ENCODE measurements at regions not wholly inside any gene's neighbourhood (a gene's known extent, or its start where the extent isn't known, plus 50 kb on each side); places are given as distances from the start of the nearest gene placed in this dataset.

DNA sequence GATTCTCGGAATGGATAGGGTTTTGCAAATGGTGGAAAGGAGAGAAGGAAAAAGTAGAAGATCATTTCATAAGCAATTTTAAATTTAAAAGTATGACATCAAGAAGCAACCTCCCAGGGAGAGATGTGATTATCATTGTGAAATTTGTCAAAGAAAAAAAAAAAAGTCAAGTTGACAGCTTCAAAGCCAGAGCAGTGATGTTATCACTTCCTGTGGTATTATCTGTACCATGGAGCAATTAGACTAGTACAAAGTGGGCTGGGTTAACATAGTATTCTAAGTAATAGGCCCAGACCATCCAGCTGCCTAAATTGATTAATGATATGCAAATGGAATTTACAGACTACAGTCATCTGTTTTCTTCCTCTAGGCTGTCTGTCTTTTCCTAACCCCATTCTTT is 84.0 kb upstream of the NPY start:
- Histone ChIP-seq H3K9me3 (ENCODE audit: control insufficient read depth, low read length) (no peaks in the 10 kb centered on the region), H3K36me3 (ENCODE audit: control insufficient read depth, insufficient read depth, low read length) (no peaks in the 10 kb centered on the region), H3K27ac (ENCODE audit: insufficient read depth, low read depth, low read length, poor library complexity, severe bottlenecking) (no peak overlapping the region), H3K27me3 (ENCODE audit: control insufficient read depth, insufficient read depth, low read length, poor library complexity, severe bottlenecking) (no peaks in the 10 kb centered on the region), H3K4me3 (ENCODE audit: insufficient read depth, low read depth, low read length) (no peak overlapping the region), H3K4me1 (ENCODE audit: control insufficient read depth, insufficient read depth, low read length) (no peaks in the 10 kb centered on the region)
- 86 to 100% methylated on average over 1 of the region's 1 CpG for WGBS, 2 experiments

DNA sequence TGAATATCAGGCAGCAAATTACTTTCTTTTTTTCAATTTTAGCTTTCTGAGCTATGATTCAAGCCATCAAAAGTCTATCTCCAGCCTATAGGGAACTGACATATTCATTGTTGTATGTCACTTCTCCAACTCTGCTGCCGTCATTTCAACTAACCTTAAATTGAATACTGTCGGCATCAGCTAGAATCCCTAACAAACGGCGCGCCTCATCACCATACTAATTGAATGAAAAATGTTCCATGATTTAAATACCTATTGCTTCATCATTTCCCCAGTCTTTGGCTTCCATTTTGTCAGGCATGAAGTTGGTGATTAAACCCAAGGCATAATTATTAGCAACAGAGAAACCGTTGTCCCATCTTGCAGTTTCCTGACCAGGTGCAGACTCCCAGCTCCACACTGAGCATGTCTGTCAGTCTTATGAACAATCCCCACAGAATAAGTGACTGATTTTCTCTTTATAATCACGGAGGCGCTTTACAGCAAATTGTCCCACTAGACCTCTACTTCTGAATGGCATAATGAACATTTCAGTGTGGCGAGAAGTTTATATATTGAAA is 83.5 kb upstream of the NPY start:
- H3K36me3 ChIP-seq (ENCODE audit: control insufficient read depth, insufficient read depth, low read length), result no peaks in the 10 kb centered on the region
- H3K27ac ChIP-seq (ENCODE audit: insufficient read depth, low read depth, low read length, poor library complexity, severe bottlenecking), result no peak overlapping the region
- H3K27me3 ChIP-seq (ENCODE audit: control insufficient read depth, insufficient read depth, low read length, poor library complexity, severe bottlenecking), result no peaks in the 10 kb centered on the region
- H3K4me3 ChIP-seq (ENCODE audit: insufficient read depth, low read depth, low read length), result no peak overlapping the region
- 90 to 95% methylated on average over 8 to 9 of the region's 9 CpGs for whole genome bisulfite sequencing, 2 experiments
- H3K9me3 ChIP-seq (ENCODE audit: control insufficient read depth, low read length), result no peaks in the 10 kb centered on the region
- H3K4me1 ChIP-seq (ENCODE audit: control insufficient read depth, insufficient read depth, low read length), result no peaks in the 10 kb centered on the region

DNA sequence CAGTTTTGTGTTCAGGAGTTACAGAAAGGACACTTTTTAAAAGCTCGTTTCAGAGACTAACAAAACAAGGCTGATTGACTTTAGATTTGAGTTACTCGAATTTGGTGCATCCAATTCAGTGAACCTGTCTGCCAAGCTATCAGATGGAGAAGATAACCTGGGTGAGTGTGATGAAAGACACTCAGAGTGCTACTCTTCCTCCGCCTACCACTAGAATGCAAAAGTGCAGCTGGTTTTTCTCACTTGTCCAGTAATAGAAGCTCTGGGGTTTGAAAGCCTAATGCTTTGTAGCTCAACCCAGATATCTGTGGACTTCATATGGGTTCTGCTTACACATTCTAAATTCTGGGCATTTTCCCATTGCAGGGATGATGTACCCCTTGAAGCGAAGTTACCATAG is 82.8 kb upstream of the NPY start:
- 87 to 92% methylated on average over 4 of the region's 4 CpGs for WGBS, 2 experiments
- H3K9me3 ChIP-seq (ENCODE audit: control insufficient read depth, low read length), result no peaks in the 10 kb centered on the region
- H3K4me1 ChIP-seq (ENCODE audit: control insufficient read depth, insufficient read depth, low read length), result no peaks in the 10 kb centered on the region
- no peaks in the 10 kb centered on the region for H3K36me3 ChIP-seq (ENCODE audit: control insufficient read depth, insufficient read depth, low read length)
- no peaks in the 10 kb centered on the region for H3K27me3 ChIP-seq (ENCODE audit: control insufficient read depth, insufficient read depth, low read length, poor library complexity, severe bottlenecking)
- no peak overlapping the region for H3K4me3 ChIP-seq (ENCODE audit: insufficient read depth, low read depth, low read length)
- no peak overlapping the region for H3K27ac ChIP-seq (ENCODE audit: insufficient read depth, low read depth, low read length, poor library complexity, severe bottlenecking)

DNA sequence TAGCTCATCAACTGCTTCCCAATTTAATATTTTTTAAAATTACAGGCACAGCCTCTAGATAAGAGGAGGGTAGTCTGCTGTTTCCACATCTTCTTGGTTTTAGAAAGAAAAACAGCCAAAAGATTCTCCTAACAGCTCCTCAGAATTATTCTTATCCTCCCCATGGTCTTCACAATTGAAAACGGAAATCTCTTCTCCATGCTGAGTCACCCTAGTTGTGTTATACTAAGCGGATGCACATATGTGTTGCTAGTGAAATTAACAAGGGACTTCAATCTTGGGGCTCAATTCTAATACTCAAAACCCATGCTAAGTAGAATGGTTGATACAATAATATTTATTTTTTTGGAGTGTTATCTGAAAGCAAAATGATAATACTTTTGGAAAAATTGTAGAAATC is 71.9 kb upstream of the NPY start:
- no peaks in the 10 kb centered on the region for H3K9me3 ChIP-seq (ENCODE audit: control insufficient read depth, low read length)
- WGBS, 2 experiments, result 92% methylated on average over 2 of the region's 2 CpGs; no CpG with 5 or more reads in 1 of the 2 experiments
- H3K36me3 ChIP-seq (ENCODE audit: control insufficient read depth, insufficient read depth, low read length), result no peaks in the 10 kb centered on the region
- no peaks in the 10 kb centered on the region for H3K27me3 ChIP-seq (ENCODE audit: control insufficient read depth, insufficient read depth, low read length, poor library complexity, severe bottlenecking)
- H3K4me1 ChIP-seq (ENCODE audit: control insufficient read depth, insufficient read depth, low read length), result no peaks in the 10 kb centered on the region
- H3K4me3 ChIP-seq (ENCODE audit: insufficient read depth, low read depth, low read length), result no peak overlapping the region
- H3K27ac ChIP-seq (ENCODE audit: insufficient read depth, low read depth, low read length, poor library complexity, severe bottlenecking), result no peak overlapping the region

DNA sequence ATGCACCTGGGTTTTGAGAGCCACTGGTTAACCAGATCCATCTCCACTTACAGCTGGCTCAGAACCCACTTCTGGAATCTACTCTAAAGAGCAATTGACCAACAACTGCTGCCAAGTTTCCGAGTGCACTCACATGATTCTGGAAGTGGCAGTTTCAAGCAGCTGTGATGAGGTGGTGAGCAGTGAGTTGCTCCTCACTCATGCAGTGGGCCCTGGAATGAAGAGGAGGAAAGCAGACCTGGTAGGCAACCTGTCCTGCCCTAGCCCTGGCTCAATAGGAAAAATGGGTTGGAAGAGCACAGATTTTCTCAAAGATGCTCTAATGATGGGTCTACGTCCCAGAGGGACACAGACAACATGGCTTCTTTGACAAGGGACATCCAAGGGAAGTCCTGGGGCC is 70.7 kb upstream of the NPY start:
- H3K36me3 ChIP-seq (ENCODE audit: control insufficient read depth, insufficient read depth, low read length), result no peaks in the 10 kb centered on the region
- no peak overlapping the region for H3K4me3 ChIP-seq (ENCODE audit: insufficient read depth, low read depth, low read length)
- H3K27ac ChIP-seq (ENCODE audit: insufficient read depth, low read depth, low read length, poor library complexity, severe bottlenecking), result no peak overlapping the region
- no peaks in the 10 kb centered on the region for H3K27me3 ChIP-seq (ENCODE audit: control insufficient read depth, insufficient read depth, low read length, poor library complexity, severe bottlenecking)
- no peaks in the 10 kb centered on the region for H3K9me3 ChIP-seq (ENCODE audit: control insufficient read depth, low read length)
- 91 to 95% methylated on average over 2 of the region's 2 CpGs for WGBS, 2 experiments
- no peaks in the 10 kb centered on the region for H3K4me1 ChIP-seq (ENCODE audit: control insufficient read depth, insufficient read depth, low read length)

DNA sequence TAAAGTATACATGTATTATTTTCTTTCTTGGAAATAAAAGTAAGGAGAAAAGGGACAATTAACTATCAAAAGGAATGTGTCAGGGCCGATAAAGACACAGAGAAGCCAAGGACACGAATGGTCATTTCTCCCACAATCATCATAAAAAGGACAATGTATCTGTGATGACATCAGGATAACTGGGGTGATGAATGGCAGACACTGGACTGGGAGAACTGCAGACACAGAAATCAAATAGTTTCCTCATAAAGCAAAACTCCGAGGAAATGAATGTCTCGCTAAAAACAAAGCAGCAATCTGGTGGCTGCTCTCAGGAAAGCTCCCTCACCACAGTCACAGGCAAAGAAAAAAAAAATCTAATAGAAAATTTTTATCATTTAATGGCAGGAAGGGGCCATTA is 69.3 kb upstream of the NPY start:
- 83 to 97% methylated on average over 2 to 4 of the region's 4 CpGs for WGBS, 2 experiments
- no peaks in the 10 kb centered on the region for H3K9me3 ChIP-seq (ENCODE audit: control insufficient read depth, low read length)
- H3K4me3 ChIP-seq (ENCODE audit: insufficient read depth, low read depth, low read length), result no peak overlapping the region

DNA sequence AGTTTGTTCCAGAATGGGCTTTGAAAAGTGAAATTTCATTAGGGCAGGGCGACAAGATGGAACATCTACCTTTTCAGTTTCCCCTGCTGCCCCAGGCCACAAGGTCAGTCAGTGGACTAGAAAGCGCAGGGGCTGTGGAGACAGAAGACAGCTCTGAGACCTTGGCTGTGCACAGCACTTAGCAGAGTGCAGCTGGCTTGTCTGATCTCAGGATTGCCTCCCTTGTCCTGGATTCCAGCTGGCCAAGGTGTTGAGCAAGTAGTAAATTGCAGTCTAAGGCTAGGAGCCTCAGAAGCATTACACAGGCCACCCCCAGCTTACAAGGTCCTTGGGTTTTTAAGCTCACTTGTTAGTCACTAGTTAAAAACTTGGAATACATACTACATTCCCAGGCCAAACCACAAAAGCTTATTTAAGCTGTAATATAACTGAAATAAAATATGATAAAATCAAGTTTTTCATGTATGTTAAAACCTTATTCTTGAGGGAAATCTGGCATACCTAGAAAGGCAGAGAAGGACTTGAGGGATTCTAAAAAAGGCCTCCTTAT is 67.3 kb upstream of the NPY start:
- Histone ChIP-seq H3K36me3 (ENCODE audit: control insufficient read depth, insufficient read depth, low read length) (no peaks in the 10 kb centered on the region), H3K9me3 (ENCODE audit: control insufficient read depth, low read length) (no peaks in the 10 kb centered on the region), H3K27me3 (ENCODE audit: control insufficient read depth, insufficient read depth, low read length, poor library complexity, severe bottlenecking) (no peaks in the 10 kb centered on the region), H3K4me3 (ENCODE audit: insufficient read depth, low read depth, low read length) (no peak overlapping the region), H3K4me1 (ENCODE audit: control insufficient read depth, insufficient read depth, low read length) (no peaks in the 10 kb centered on the region), H3K27ac (ENCODE audit: insufficient read depth, low read depth, low read length, poor library complexity, severe bottlenecking) (no peak overlapping the region)
- 92 to 95% methylated on average over 2 of the region's 2 CpGs for WGBS, 2 experiments

More for the DNA sequence above, 69.3 kb upstream of the NPY start:
- Histone ChIP-seq H3K27me3 (ENCODE audit: control insufficient read depth, insufficient read depth, low read length, poor library complexity, severe bottlenecking) (no peaks in the 10 kb centered on the region), H3K4me1 (ENCODE audit: control insufficient read depth, insufficient read depth, low read length) (no peaks in the 10 kb centered on the region), H3K36me3 (ENCODE audit: control insufficient read depth, insufficient read depth, low read length) (no peaks in the 10 kb centered on the region), H3K27ac (ENCODE audit: insufficient read depth, low read depth, low read length, poor library complexity, severe bottlenecking) (no peak overlapping the region)

DNA sequence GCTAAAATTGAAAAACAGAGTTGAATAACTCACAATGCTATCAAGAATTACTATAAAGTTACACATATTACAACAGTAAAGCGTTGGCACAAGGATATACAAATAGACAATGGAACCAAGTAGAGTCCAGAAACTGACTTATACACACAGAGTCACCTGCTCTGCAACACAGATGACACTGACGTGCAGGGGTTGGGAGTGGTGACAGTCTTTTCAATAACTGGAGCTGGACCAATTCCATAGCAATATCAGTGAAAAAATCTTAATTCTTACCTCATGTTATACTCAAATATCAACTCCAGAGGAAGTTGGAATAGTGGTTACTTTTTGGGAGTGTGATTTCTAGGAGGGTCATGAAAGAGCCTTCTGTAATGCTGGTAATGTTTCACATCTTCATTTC is 62.5 kb upstream of the NPY start:
- Histone ChIP-seq H3K36me3 (ENCODE audit: control insufficient read depth, insufficient read depth, low read length) (no peaks in the 10 kb centered on the region), H3K9me3 (ENCODE audit: control insufficient read depth, low read length) (peaks cover 2% of the 10 kb centered on the region), H3K4me1 (ENCODE audit: control insufficient read depth, insufficient read depth, low read length) (no peaks in the 10 kb centered on the region), H3K4me3 (ENCODE audit: insufficient read depth, low read depth, low read length) (no peak overlapping the region), H3K27ac (ENCODE audit: insufficient read depth, low read depth, low read length, poor library complexity, severe bottlenecking) (no peak overlapping the region), H3K27me3 (ENCODE audit: control insufficient read depth, insufficient read depth, low read length, poor library complexity, severe bottlenecking) (no peaks in the 10 kb centered on the region)
- WGBS, 2 experiments, result 90 to 91% methylated on average over 2 of the region's 2 CpGs

DNA sequence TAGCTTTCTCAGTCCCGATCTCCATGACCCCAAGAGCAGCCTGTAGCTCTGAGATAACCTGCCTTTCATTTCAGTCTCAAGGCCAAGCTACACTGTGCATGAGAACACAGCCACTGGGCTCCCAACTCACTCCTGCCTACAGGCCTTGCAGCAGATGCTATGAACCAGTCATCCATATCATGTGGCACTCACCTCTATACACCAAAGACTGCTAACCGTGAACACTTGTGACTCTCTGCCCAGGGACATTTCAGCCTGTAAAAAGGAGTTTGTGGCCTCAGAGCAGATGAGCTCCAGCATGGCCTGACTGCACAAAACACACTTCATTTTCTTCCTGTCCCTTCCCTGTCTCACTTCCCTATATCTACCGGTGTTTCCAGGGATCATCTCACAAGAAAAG is 56.9 kb upstream of the NPY start:
- no peak overlapping the region for H3K4me3 ChIP-seq (ENCODE audit: insufficient read depth, low read depth, low read length)
- H3K9me3 ChIP-seq (ENCODE audit: control insufficient read depth, low read length), result peaks cover 2% of the 10 kb centered on the region
- no peaks in the 10 kb centered on the region for H3K36me3 ChIP-seq (ENCODE audit: control insufficient read depth, insufficient read depth, low read length)
- 91 to 93% methylated on average over 3 of the region's 3 CpGs for WGBS, 2 experiments
- no peak overlapping the region for H3K27ac ChIP-seq (ENCODE audit: insufficient read depth, low read depth, low read length, poor library complexity, severe bottlenecking)
- no peaks in the 10 kb centered on the region for H3K27me3 ChIP-seq (ENCODE audit: control insufficient read depth, insufficient read depth, low read length, poor library complexity, severe bottlenecking)
- peaks cover 13% of the 10 kb centered on the region for H3K4me1 ChIP-seq (ENCODE audit: control insufficient read depth, insufficient read depth, low read length)

DNA sequence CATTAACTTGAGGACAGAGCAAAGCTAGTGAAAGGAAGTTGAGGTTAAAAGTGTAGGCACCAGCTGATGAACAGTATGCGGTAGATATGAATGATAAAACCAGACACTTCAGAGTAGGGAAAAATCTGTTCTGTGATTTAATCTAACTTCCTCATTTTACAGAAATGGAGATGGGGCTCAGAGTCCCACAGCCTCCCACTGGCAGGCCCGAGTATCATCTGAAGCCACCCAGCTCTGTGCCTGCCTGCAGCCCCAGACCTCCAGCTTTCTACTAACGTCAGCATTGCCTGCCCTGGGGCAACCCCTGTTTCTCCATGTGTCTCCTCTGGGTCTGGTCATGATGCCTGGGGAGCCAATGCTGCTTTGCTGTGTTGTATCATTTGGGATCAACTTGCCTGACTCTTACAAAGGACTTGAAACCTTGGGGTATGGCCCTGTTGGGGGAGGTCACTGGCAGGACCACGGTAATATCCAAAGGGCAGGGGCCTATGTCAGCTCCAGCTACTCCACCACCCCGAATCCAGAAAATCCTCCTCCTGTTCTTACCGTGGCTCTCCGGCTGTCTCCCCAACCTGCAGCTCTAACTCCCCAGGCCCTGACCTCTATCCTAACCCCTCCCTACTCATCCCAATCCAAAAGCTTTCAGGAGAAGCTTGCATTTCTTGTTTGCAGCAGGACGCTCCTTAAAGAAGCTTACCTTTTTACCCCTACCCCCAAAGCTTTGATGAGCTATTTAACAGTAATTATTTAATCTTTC is 56.2 kb upstream of the NPY start:
- peaks cover 2% of the 10 kb centered on the region for H3K9me3 ChIP-seq (ENCODE audit: control insufficient read depth, low read length)
- H3K4me3 ChIP-seq (ENCODE audit: insufficient read depth, low read depth, low read length), result no peak overlapping the region
- WGBS, 2 experiments, result 78% methylated on average over 7 of the region's 8 CpGs
- H3K27ac ChIP-seq (ENCODE audit: insufficient read depth, low read depth, low read length, poor library complexity, severe bottlenecking), result no peak overlapping the region
- peaks cover 13% of the 10 kb centered on the region for H3K4me1 ChIP-seq (ENCODE audit: control insufficient read depth, insufficient read depth, low read length)
- no peaks in the 10 kb centered on the region for H3K27me3 ChIP-seq (ENCODE audit: control insufficient read depth, insufficient read depth, low read length, poor library complexity, severe bottlenecking)
- H3K36me3 ChIP-seq (ENCODE audit: control insufficient read depth, insufficient read depth, low read length), result no peaks in the 10 kb centered on the region

Measured in ectodermal cell (in vitro differentiated cells).